HG03469 (cell line): ENCODE measurements at regions not wholly inside any gene's neighbourhood (a gene's known extent, or its start where the extent isn't known, plus 50 kb on each side); places are given as distances from the start of the nearest gene placed in this dataset.
"Not testable (repeated sequence)": the region's sequence is repeated elsewhere in the genome, so short reads cannot be mapped to it uniquely, and the experiment has no call there.

Experiments used
- ATAC-seq: cut with Tn5 transposase; IDR thresholded peaks from one replicate; pipeline ENCODE4 v1.9.1; 2021; ENCODE audit warnings: mild to moderate bottlenecking, moderate library complexity, moderate number of reproducible peaks; ENCODE audit not compliant: unreplicated experiment

GRCh38 chr6:85887461-85887860 is 244.8 kb upstream of the SYNCRIP start:
- no peak for ATAC-seq

DNA sequence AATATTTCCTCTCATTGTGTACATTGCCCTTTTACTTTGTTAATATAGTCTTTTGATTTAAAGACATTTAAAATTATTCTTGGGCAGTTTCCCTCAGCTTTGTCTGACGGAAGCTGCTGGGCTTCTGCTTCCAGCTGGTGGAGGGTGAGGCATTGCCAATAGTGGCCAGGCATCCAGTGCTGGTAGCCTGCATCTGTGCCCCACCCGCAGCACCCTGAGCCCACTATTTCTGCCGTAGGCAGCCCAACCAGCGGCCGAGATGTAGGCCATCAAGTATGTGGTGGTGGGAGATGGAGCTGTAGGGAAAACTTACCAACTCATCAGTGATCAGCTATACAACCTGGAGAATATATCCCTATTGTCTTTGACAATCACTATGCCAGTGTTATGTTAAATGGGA is 226.0 kb upstream of the SYNCRIP start:
- ATAC-seq: no peak

- no peak for ATAC-seq
Observed at GRCh38 chr6:85867595-85867994, 224.9 kb upstream of the SYNCRIP start.

GRCh38 chr6:85866758-85867401 is 224.2 kb upstream of the SYNCRIP start:
- no peak for ATAC-seq

DNA sequence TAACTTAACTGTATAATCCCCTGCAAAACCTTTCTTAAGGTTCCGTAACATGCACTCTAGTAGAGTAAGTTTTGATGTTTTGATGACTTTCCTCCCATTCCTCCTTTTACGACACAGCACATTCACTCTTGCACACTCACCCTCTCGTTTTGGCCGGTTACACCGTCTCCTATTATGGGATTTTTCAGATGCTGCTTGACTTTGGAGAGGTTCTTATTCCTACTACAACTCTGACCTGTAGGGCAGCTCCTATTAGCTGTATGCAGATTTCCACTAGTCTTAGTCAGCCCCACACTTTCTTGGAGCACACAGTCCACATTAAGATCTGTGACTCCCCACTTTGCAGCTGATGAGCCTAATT is 223.7 kb upstream of the SYNCRIP start:
- no peak for ATAC-seq

DNA sequence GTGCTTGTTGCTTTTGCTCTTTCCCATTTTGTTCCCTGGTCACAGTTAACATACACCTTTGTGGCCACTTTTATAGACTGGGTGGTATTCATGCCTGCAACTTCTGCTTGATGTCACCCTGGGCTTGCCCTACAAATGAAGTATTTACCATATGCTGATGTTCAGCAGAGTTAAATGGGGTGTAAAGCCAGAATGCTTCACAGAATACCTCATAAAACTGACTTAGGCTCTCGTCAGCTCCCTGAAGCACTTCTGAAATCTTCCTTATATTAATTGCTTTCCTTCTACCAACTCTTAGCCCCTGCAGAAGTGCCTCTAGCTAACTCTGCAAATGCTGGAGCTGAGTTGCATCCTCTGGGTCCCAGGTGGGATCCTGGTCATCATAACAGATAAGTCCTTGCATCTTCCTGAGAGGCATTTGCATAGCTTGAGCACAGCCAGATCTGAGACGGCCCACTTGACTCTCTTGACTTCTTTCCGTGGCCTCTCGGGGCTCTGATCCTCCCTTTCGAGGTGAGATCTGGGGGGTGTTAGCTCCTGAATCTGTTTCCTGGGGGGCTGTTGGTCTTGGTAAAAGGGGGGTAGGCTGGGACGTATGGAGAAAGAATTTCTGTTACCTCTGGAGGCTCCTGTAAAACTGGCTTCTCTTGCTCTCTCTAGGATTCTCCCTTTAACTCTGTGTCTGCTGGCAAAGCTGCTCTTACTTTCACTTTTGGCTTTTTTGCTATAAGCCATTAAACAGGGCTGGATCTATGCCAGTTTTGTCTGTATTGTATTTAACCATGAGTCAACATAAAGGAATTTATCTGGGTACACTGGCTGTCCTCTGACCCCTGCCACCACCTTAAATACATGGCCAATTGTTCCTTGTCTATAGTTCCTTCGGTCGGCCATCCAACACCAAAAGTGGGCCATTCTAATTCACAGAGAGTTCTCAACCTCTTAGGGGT is 223.0 kb upstream of the SYNCRIP start:
- peak; percentile 59 for ATAC-seq

GRCh38 chr6:85864453-85865401 is 222.0 kb upstream of the SYNCRIP start:
- no peak for ATAC-seq

DNA sequence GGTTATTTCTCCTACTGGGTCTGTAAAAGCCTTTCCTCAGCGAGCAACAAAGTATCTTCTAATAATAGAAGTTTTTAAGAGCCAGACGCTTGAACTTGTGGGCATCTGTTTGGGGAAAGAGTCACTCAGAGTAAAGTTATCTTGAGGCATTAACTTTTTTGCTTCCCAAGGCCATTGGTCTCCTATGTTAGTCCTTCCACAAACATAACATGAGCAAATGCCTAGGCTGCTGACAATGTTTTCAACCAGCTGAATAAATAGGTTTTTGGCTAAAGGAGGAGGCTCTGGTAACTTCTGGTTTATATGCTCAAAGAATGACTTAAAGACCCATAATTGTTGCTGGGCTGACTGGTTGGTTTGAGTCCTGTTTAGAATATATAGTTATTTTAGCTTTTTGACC is 213.5 kb upstream of the SYNCRIP start:
- no peak for ATAC-seq

GRCh38 chr6:85838351-85839119 is 195.8 kb upstream of the SYNCRIP start:
- not testable (repeated sequence) for ATAC-seq

GRCh38 chr6:85828973-85829372 is 186.3 kb upstream of the SYNCRIP start:
- no peak for ATAC-seq

DNA sequence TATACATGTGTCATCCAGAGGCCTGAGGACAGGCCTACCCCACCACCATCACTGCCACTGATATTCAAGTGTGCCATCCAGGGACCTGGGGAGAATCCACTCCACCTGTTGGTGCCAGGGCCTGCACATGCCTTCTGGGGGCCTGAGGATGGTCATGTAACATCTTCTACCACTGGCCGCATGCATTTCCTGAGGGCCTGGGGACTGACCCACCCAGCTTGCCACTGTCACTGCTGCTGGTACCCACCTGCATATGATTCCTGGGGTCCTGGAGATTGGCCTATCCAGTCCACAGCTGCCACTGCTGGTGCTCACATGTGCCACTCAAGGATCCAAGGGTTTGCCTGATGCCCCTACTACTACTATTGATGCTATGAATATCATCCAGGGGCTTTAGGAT is 184.3 kb upstream of the SYNCRIP start:
- no peak for ATAC-seq

GRCh38 chr6:85824329-85824728 is 181.6 kb upstream of the SYNCRIP start:
- ATAC-seq: no peak

DNA sequence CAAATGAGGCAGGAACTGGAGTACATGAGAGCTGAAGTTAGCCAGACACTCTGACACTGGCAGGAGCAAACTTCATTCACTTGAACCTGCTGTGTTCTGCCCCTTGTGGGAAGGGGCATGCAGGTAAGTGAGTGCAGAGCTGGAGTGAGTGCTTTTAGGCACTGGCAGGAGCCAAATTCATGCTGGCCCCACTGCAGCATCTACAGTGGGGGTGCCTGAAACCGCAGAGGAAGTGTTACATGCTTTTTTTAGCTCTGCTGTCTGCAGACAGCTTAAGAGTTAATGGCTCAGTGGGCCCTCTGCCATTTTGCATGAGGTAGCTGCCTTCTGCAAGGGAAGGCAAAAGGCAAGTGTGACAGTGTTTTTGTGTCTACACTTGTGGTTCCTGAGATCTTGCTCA is 167.9 kb upstream of the SYNCRIP start:
- ATAC-seq: peak; percentile 89

DNA sequence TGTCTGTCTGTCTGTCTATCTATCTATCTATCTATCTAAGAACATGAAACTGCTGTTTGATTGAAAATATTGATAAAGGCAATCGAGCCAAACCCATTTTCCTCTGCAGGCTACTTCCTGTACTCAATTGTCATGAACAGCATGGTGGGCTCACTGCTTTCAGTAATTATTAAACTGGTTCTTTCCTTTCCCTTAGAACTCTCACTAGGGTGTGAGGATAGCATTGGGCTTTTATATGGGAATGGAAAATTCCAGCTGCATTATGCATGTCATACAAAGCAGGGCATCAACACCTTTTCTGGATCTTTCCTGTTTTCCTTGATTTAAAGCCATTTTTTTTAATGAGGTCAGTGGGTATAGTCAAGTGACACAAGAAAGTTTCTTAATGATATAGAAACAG is 161.0 kb upstream of the SYNCRIP start:
- no peak for ATAC-seq

- ATAC-seq: no peak
Observed at GRCh38 chr6:85802162-85802561, 159.5 kb upstream of the SYNCRIP start.

GRCh38 chr6:85798931-85799652 is 156.4 kb upstream of the SYNCRIP start:
- no peak for ATAC-seq

DNA sequence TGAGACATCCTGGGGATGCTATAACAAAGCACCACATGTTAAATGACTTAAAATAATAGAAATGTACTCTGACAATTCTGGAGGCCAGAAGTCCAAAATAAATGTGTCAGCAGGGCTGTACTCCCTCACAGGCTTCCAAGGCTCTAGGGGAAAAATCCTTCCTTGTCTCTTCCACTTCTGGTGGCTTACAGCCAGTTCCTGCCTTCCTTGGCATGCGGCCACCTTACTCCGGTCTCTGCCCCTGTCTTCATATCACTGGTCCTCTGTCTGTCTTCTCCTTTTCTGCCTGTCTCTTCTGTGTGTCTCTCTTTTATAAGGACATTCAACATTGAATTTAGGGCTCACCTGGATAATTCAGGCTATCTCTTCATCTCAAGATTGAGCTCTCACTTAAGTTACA is 155.3 kb upstream of the SYNCRIP start:
- ATAC-seq: no peak

GRCh38 chr6:85795945-85796344 is 153.3 kb upstream of the SYNCRIP start:
- no peak for ATAC-seq

DNA sequence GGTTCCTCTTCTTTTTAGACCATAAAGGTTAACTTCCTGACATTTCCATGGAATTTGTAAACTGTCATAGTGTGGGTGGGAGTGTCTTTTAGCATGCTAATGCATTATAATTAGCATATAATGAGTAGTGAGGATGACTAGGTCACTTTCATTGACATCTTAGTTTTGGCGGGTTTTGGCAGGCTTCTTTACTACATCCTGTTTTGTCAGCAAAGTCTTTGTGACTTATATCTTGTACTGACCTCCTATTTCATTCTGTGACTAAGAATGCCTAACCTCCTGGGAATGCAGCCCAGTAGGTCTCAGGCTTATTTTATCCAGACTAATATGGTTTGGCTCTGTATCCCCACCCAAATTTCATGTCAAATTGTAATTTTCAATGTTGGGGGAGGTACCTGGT is 149.6 kb upstream of the SYNCRIP start:
- no peak for ATAC-seq

GRCh38 chr6:85775883-85776282 is 133.2 kb upstream of the SYNCRIP start:
- ATAC-seq: no peak
